G401 (cell line): ENCODE measurements at regions not wholly inside any gene's neighbourhood (a gene's known extent, or its start where the extent isn't known, plus 50 kb on each side); places are given as distances from the start of the nearest gene placed in this dataset.
A peak's percentile ranks its signal among the peaks of the same experiment; 100 is the strongest.

Experiments
- DNase-seq: peaks from one replicate; pipeline ENCODE4 v3.0.0-alpha.2; 2015; ENCODE audit warnings: low spot score
- in situ Hi-C: cut with HindIII; loops from 2 replicates; pipeline ENCODE4 v1.10.0; 2016; ENCODE audit warnings: low sequenced_read_pairs, mixed read lengths

GRCh38 chr5:60184606-60185005 is 291.1 kb upstream of the PDE4D start:
- no peak for DNase-seq
- in situ Hi-C loops = no loop called here

- in situ Hi-C loops = no loop called here
- no peak for DNase-seq
Measured at GRCh38 chr5:60183881-60184280, 290.4 kb upstream of the PDE4D start.

- in situ Hi-C loops = no loop called here
- DNase-seq = no peak
Measured at GRCh38 chr5:60178101-60178500, 284.6 kb upstream of the PDE4D start.

GRCh38 chr5:60177596-60177995 is 284.1 kb upstream of the PDE4D start:
- no peak for DNase-seq
- in situ Hi-C loops = no loop called here

- DNase-seq = no peak
- in situ Hi-C loops = no loop called here
Measured at GRCh38 chr5:60173667-60174066, 280.1 kb upstream of the PDE4D start.

- no peak for DNase-seq
- in situ Hi-C loops = no loop called here
Measured at GRCh38 chr5:60163762-60164161, 270.2 kb upstream of the PDE4D start.

GRCh38 chr5:60162441-60162840 is 268.9 kb upstream of the PDE4D start:
- no peak for DNase-seq
- in situ Hi-C loops = no loop called here

- peak; percentile 3 for DNase-seq
- in situ Hi-C loops = no loop called here
Measured at GRCh38 chr5:60161340-60161934, 267.9 kb upstream of the PDE4D start.

GRCh38 chr5:60149081-60149480 is 255.6 kb upstream of the PDE4D start:
- in situ Hi-C loops = no loop called here
- DNase-seq = no peak

GRCh38 chr5:60148366-60148765 is 254.8 kb upstream of the PDE4D start:
- no peak for DNase-seq
- in situ Hi-C loops = no loop called here

GRCh38 chr5:60147791-60148190 is 254.3 kb upstream of the PDE4D start:
- in situ Hi-C loops = no loop called here
- DNase-seq = no peak

GRCh38 chr5:60143942-60144549 is 250.5 kb upstream of the PDE4D start:
- DNase-seq = no peak
- in situ Hi-C loops = no loop called here

GRCh38 chr5:60141119-60141518 is 247.6 kb upstream of the PDE4D start:
- in situ Hi-C loops = no loop called here
- DNase-seq = no peak

- in situ Hi-C loops = no loop called here
- DNase-seq = no peak
Measured at GRCh38 chr5:60136841-60137240, 243.3 kb upstream of the PDE4D start.

- in situ Hi-C loops = no loop called here
- no peak for DNase-seq
Measured at GRCh38 chr5:60131504-60131903, 238.0 kb upstream of the PDE4D start.

GRCh38 chr5:60125636-60126035 is 232.1 kb upstream of the PDE4D start:
- in situ Hi-C loops = no loop called here
- DNase-seq = no peak

- DNase-seq = no peak
- in situ Hi-C loops = no loop called here
Measured at GRCh38 chr5:60102961-60103693, 209.6 kb upstream of the PDE4D start.

GRCh38 chr5:60101573-60101972 is 208.0 kb upstream of the PDE4D start:
- in situ Hi-C loops = no loop called here
- DNase-seq = no peak

GRCh38 chr5:60092671-60093422 is 199.3 kb upstream of the PDE4D start:
- DNase-seq = no peak
- in situ Hi-C loops = no loop called here

GRCh38 chr5:60086583-60086982 is 193.1 kb upstream of the PDE4D start:
- DNase-seq = no peak
- in situ Hi-C loops = no loop called here
